HCT116 (cell line): ENCODE measurements at regions not wholly inside any gene's neighbourhood (a gene's known extent, or its start where the extent isn't known, plus 50 kb on each side); places are given as distances from the start of the nearest gene placed in this dataset.

Source experiments
- ATAC-seq: fragments of 200-7000 bp; cut with Tn5 transposase; 2 replicates; pipeline ENCODE4 v1.9.1; 2020; ENCODE audit warnings: mild to moderate bottlenecking, moderate library complexity
- BruUV-seq: library from RNA; stranded (reverse); fragments of 400-500 nt; replicated peaks from 2 replicates; lab custom pipeline; 2021; lab: Mats Ljungman, UMichigan
- CTCF ChIA-PET: fragments of 300-600 bp; sonication (Branson Sonifier 250); formaldehyde crosslinking; loops from one replicate; lab custom pipeline; 2021; ENCODE audit warnings: antibody characterized with exemption; lab: Charles Lee
- POLR2A ChIA-PET: fragments of 300-600, 350-600 bp; sonication (Branson Sonifier 250); formaldehyde crosslinking; loops from one replicate; lab custom pipeline; 2021; ENCODE audit warnings: antibody characterized with exemption; lab: Charles Lee
- RAD21 ChIA-PET, 2 experiments: fragments of 300-600 bp; sonication (Branson Sonifier 250); formaldehyde crosslinking; loops; one replicate each; lab custom pipeline; 2023; ENCODE audit warnings: low total read pairs in 2 of 2; ENCODE audit not compliant: uncharacterized antibody in 2 of 2, unreplicated experiment in 2 of 2, low non-redundant PET in 1 of 2; lab: Charles Lee
- DNase-seq: peaks from one replicate; pipeline ENCODE4 v3.0.0-alpha.2; 2010; ENCODE audit warnings: low read depth, low spot score
- H2AFZ ChIP-seq: fragments of 200-600 bp; shearing (Covaris generic), sonication (generic); 2 replicates; pipeline ENCODE4 v1.6.1; 2017; ENCODE audit warnings: low read depth, mixed run types, mixed read lengths, antibody characterized with exemption, low read length; ENCODE audit not compliant: poor library complexity, severe bottlenecking
- H3K27ac ChIP-seq: 2 replicates; pipeline ENCODE4 v1.5.1; 2012; ENCODE audit warnings: low read depth, low read length
- H3K27me3 ChIP-seq: fragments of 200-600 bp; sonication (generic); 2 replicates; pipeline ENCODE4 v1.6.1; 2016; ENCODE audit warnings: mixed run types, low read length, mixed read lengths; ENCODE audit not compliant: insufficient read depth
- H3K36me3 ChIP-seq, 2 experiments: fragments of 200-500 bp in 1 of 2; fragments of 200-600 bp in 1 of 2; sonication (Bioruptor generic) in 1 of 2; sonication (generic) in 1 of 2; 2 replicates each; pipeline versions ENCODE4 v1.5.1 to v1.6.1; 2014 to 2016; ENCODE audit warnings: low read length in 2 of 2, inconsistent platforms in 1 of 2, mixed read lengths in 1 of 2, mixed run types in 1 of 2; ENCODE audit not compliant: insufficient read depth in 2 of 2, control insufficient read depth in 1 of 2
- H3K4me1 ChIP-seq, 2 experiments: fragments of 200-600 bp in 1 of 2; sonication (generic) in 1 of 2; 2 replicates each; pipeline versions ENCODE4 v1.5.1 to v1.6.1; 2012 to 2017; ENCODE audit warnings: low read length in 2 of 2, inconsistent platforms in 1 of 2, mild to moderate bottlenecking in 1 of 2, mixed read lengths in 1 of 2, mixed run types in 1 of 2, moderate library complexity in 1 of 2; ENCODE audit not compliant: insufficient read depth in 2 of 2, control insufficient read depth in 1 of 2
- H3K4me2 ChIP-seq: fragments of 200-600 bp; sonication (generic); 2 replicates; pipeline ENCODE4 v1.6.1; 2017; ENCODE audit warnings: mixed run types, low read length, mixed read lengths
- H3K4me3 ChIP-seq, 2 experiments: fragments of 200-600 bp in 1 of 2; sonication (generic) in 1 of 2; replicated peaks in 1 of 2; 2 replicates each; pipeline ENCODE4 v1.5.1; 2011 to 2016; ENCODE audit warnings: low read length in 2 of 2, control low read depth in 1 of 2, low read depth in 1 of 2, mild to moderate bottlenecking in 1 of 2, mixed read lengths in 1 of 2, mixed run types in 1 of 2
- H3K79me2 ChIP-seq: fragments of 200-600 bp; sonication (generic); 2 replicates; pipeline ENCODE4 v1.6.1; 2017; ENCODE audit warnings: mild to moderate bottlenecking, mixed run types, low read length, moderate library complexity, mixed read lengths; ENCODE audit not compliant: insufficient read depth
- H3K9ac ChIP-seq: fragments of 200-600 bp; sonication (generic); 2 replicates; pipeline ENCODE4 v1.6.1; 2016; ENCODE audit warnings: low read length, mixed read lengths
- H3K9me2 ChIP-seq: fragments of 200-600 bp; sonication (generic), shearing (Covaris generic); 2 replicates; pipeline ENCODE4 v1.6.1; 2017; ENCODE audit warnings: mixed run types, mild to moderate bottlenecking, moderate library complexity; ENCODE audit not compliant: insufficient read depth
- H3K9me3 ChIP-seq, 2 experiments: fragments of 200-500 bp in 1 of 2; fragments of 200-600 bp in 1 of 2; sonication (Bioruptor generic) in 1 of 2; sonication (generic) in 1 of 2; 2 replicates each; pipeline ENCODE4 v1.6.1; 2014 to 2017; ENCODE audit warnings: low read length in 2 of 2, mixed read lengths in 2 of 2, inconsistent platforms in 1 of 2, low read depth in 1 of 2, mild to moderate bottlenecking in 1 of 2, mixed run types in 1 of 2, moderate library complexity in 1 of 2; ENCODE audit not compliant: control insufficient read depth in 1 of 2, insufficient read depth in 1 of 2
- H4K20me1 ChIP-seq: fragments of 200-600 bp; sonication (generic), shearing (Covaris generic); 2 replicates; pipeline ENCODE4 v1.6.1; 2017; ENCODE audit warnings: mixed run types, mild to moderate bottlenecking, moderate library complexity; ENCODE audit not compliant: insufficient read depth
- CBX3 ChIP-seq: IDR thresholded peaks from 2 replicates; pipeline ENCODE4 v1.6.1; 2012; ENCODE audit warnings: low read depth
- CEBPB ChIP-seq: IDR thresholded peaks from 2 replicates; pipeline ENCODE4 v1.6.1; 2012; ENCODE audit warnings: low read depth
- ELF1 ChIP-seq: IDR thresholded peaks from 2 replicates; pipeline ENCODE4 v1.6.1; 2012; ENCODE audit warnings: low read depth, borderline replicate concordance
- EZH2 ChIP-seq: fragments of 200-600 bp; sonication (generic); IDR thresholded peaks from 2 replicates; pipeline ENCODE4 v1.6.1; 2017; ENCODE audit warnings: antibody characterized with exemption, mixed run types
- FOSL1 ChIP-seq: IDR thresholded peaks from 2 replicates; pipeline ENCODE4 v1.6.1; 2012; ENCODE audit warnings: low read depth
- JUND ChIP-seq: IDR thresholded peaks from 2 replicates; pipeline ENCODE4 v1.6.1; 2012
- POLR2A ChIP-seq: IDR thresholded peaks from 2 replicates; pipeline ENCODE4 v1.7.0; 2011; ENCODE audit warnings: borderline replicate concordance; ENCODE audit not compliant: insufficient read depth, insufficient read length; ENCODE audit errors: extremely low read depth
- POLR2AphosphoS5 ChIP-seq: IDR thresholded peaks from 2 replicates; pipeline ENCODE4 v1.6.1; 2011; ENCODE audit warnings: mild to moderate bottlenecking, low read depth, low read length, moderate library complexity
- RAD21 ChIP-seq: IDR thresholded peaks from 2 replicates; pipeline ENCODE4 v1.6.1; 2012; ENCODE audit warnings: low read depth, mild to moderate bottlenecking
- SIN3A ChIP-seq: IDR thresholded peaks from 2 replicates; pipeline ENCODE4 v1.6.1; 2012; ENCODE audit warnings: low read depth
- SP1 ChIP-seq: IDR thresholded peaks from 2 replicates; pipeline ENCODE4 v1.6.1; 2012; ENCODE audit warnings: low read depth
- SRF ChIP-seq: IDR thresholded peaks from 2 replicates; pipeline ENCODE4 v1.6.1; 2012; ENCODE audit warnings: low read depth
- TCF7L2 ChIP-seq: IDR thresholded peaks from 2 replicates; pipeline ENCODE4 v1.7.0; 2011; ENCODE audit warnings: borderline replicate concordance, inconsistent platforms; ENCODE audit not compliant: insufficient read depth, insufficient read length; ENCODE audit errors: extremely low read depth
- YY1 ChIP-seq: IDR thresholded peaks from 2 replicates; pipeline ENCODE4 v1.6.1; 2011; ENCODE audit warnings: low read length, low read depth, moderate library complexity, mild to moderate bottlenecking; ENCODE audit not compliant: insufficient replicate concordance; ENCODE audit errors: extremely low read depth
- intact Hi-C: fragments of 100-400 bp; cut with micrococcal nuclease; formaldehyde crosslinking; loops from 2 replicates; pipeline ENCODE4 v1.10.0; 2022
- TF ChIP-seq, protein P1 (sequence below), 3 experiments: fragments of 200-600 bp in 1 of 3; sonication (generic) in 1 of 3; IDR thresholded peaks in 2 of 3; conservative IDR thresholded peaks in 1 of 3; 2 replicates each; pipeline ENCODE4 v1.5.1; 2012 to 2017; ENCODE audit warnings: low read depth in 2 of 3, low read length in 2 of 3, antibody characterized with exemption in 1 of 3, borderline replicate concordance in 1 of 3, control low read depth in 1 of 3, mild to moderate bottlenecking in 1 of 3, mixed read lengths in 1 of 3, mixed run types in 1 of 3, moderate library complexity in 1 of 3; ENCODE audit not compliant: insufficient read depth in 1 of 3
- TF ChIP-seq, protein P2 (sequence below): IDR thresholded peaks from 2 replicates; pipeline ENCODE4 v1.6.1; 2012
- TF ChIP-seq, protein P3 (sequence below): IDR thresholded peaks from 2 replicates; pipeline ENCODE4 v1.6.1; 2012

DNA sequence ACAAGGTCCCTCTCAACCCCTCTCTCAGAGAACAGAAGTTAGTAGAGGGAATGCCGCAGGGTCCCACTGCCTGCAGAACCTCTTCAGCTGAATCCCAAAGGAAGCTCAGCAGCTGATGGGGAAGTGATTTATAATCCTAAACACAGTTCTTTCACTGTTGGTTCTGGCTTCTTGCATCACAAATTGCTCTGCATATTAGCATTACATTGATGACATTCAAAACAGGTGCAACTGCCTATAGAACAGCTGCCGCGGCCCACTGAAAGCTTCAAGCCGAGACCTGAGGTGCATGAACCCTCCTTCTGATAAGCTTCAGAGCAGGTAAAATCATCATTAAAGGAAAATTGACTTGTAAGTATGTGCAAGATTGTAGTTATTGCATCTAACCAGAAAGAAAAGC is 75.2 kb upstream of the KIRREL3 start:
- H3K27ac ChIP-seq: no peak overlapping the region
- no peaks in the 10 kb centered on the region for H3K79me2 ChIP-seq
- H3K9ac ChIP-seq: no peak overlapping the region
- ATAC-seq: no peak
- ChIA-PET POLR2A (no interaction called here), RAD21 (no interaction called here), CTCF (no interaction called here)
- H3K9me2 ChIP-seq: no peaks in the 10 kb centered on the region
- TF ChIP-seq, protein P1, sequence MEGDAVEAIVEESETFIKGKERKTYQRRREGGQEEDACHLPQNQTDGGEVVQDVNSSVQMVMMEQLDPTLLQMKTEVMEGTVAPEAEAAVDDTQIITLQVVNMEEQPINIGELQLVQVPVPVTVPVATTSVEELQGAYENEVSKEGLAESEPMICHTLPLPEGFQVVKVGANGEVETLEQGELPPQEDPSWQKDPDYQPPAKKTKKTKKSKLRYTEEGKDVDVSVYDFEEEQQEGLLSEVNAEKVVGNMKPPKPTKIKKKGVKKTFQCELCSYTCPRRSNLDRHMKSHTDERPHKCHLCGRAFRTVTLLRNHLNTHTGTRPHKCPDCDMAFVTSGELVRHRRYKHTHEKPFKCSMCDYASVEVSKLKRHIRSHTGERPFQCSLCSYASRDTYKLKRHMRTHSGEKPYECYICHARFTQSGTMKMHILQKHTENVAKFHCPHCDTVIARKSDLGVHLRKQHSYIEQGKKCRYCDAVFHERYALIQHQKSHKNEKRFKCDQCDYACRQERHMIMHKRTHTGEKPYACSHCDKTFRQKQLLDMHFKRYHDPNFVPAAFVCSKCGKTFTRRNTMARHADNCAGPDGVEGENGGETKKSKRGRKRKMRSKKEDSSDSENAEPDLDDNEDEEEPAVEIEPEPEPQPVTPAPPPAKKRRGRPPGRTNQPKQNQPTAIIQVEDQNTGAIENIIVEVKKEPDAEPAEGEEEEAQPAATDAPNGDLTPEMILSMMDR (IDR thresholded peaks at IDR 0.05 in 2 of 3, conservative IDR thresholded peaks at IDR 0.05 in 1 of 3; ENCODE audit: borderline replicate concordance in 1 of 3, insufficient read depth in 1 of 3, low read depth in 2 of 3, low read length in 2 of 3): no peak
- TF ChIP-seq CEBPB (no peak), JUND (no peak), TCF7L2 (no peak), YY1 (no peak), FOSL1 (no peak), ELF1 (no peak), SP1 (no peak), SIN3A (no peak), RAD21 (no peak), CBX3 (no peak), SRF (no peak), POLR2A (no peak), EZH2 (no peak), POLR2AphosphoS5 (no peak)
- TF ChIP-seq, protein P2, sequence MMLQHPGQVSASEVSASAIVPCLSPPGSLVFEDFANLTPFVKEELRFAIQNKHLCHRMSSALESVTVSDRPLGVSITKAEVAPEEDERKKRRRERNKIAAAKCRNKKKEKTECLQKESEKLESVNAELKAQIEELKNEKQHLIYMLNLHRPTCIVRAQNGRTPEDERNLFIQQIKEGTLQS: no peak
- TF ChIP-seq, protein P3, sequence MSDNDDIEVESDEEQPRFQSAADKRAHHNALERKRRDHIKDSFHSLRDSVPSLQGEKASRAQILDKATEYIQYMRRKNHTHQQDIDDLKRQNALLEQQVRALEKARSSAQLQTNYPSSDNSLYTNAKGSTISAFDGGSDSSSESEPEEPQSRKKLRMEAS: no peak
- no peak overlapping the region for H2AFZ ChIP-seq
- no peak overlapping the region for H3K4me2 ChIP-seq
- no peak for DNase-seq
- no peaks in the 10 kb centered on the region for H3K36me3 ChIP-seq
- no peaks in the 10 kb centered on the region for H4K20me1 ChIP-seq
- H3K4me3 ChIP-seq: no peak overlapping the region
- no peaks in the 10 kb centered on the region for H3K4me1 ChIP-seq
- H3K9me3 ChIP-seq: peaks cover 0 to 4% of the 10 kb centered on the region in 2 experiments; a peak in 1 of 4 replicates
- intact Hi-C loops: no loop called here
- H3K27me3 ChIP-seq: no peaks in the 10 kb centered on the region
- BruUV-seq: no TSS peak
